AG10803 (cell line): ENCODE measurements at regions not wholly inside any gene's neighbourhood (a gene's known extent, or its start where the extent isn't known, plus 50 kb on each side); places are given as distances from the start of the nearest gene placed in this dataset.

Source experiments
- DNase-seq: peaks from one replicate; pipeline ENCODE4 v3.0.0; 2010; ENCODE audit warnings: low read depth
- H3K4me3 ChIP-seq: 2 replicates; pipeline ENCODE4 v1.5.1; 2011; ENCODE audit warnings: mild to moderate bottlenecking, low read length, control low read depth
- TF ChIP-seq, protein P1 (sequence below): conservative IDR thresholded peaks from 2 replicates; pipeline ENCODE4 v1.5.1; 2011; ENCODE audit warnings: mild to moderate bottlenecking, low read length, control low read depth, inconsistent platforms

DNA sequence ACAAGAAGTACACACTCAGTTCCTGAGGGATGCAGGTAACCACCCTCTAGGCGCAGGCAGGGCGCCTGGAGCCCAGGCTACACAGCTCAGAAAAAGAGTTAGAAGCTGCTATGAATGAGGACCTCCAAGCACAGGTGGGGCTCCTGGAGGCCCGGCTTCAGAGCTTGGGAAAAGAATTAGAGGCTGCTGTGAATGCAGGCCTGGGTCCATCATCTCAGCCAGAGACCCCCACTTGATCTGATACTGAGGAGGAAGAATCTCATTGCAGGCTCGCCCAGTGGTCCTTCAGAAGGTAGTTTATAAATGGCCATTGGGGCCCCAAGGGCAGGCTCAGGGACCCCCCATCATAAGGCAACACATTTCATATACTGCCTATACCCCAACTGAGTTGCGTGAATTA lies 556.4 kb downstream of the SLC6A15 start:
- H3K4me3 ChIP-seq, result no peak overlapping the region
- DNase-seq, result no peak
- TF ChIP-seq, protein P1, sequence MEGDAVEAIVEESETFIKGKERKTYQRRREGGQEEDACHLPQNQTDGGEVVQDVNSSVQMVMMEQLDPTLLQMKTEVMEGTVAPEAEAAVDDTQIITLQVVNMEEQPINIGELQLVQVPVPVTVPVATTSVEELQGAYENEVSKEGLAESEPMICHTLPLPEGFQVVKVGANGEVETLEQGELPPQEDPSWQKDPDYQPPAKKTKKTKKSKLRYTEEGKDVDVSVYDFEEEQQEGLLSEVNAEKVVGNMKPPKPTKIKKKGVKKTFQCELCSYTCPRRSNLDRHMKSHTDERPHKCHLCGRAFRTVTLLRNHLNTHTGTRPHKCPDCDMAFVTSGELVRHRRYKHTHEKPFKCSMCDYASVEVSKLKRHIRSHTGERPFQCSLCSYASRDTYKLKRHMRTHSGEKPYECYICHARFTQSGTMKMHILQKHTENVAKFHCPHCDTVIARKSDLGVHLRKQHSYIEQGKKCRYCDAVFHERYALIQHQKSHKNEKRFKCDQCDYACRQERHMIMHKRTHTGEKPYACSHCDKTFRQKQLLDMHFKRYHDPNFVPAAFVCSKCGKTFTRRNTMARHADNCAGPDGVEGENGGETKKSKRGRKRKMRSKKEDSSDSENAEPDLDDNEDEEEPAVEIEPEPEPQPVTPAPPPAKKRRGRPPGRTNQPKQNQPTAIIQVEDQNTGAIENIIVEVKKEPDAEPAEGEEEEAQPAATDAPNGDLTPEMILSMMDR, result no peak

DNA sequence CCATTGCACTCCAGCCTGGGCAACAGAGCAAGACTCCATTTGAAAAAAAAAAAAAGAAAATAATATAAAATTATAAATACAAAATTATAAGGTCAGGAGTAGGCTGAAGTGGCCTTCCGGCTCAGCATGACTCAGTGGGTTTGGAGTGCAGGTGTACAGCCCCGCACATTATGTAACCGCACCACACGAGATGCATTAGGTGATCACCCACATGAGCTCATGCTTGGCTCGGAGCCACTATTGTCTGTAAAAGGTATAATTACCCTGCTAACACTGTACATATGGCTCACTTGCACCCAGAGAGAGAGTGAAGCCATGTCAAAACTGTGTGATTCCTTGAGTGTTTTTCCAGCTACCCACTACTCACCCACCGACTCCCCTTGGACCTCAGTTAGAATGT lies 557.0 kb downstream of the SLC6A15 start:
- TF ChIP-seq, protein P1, result no peak
- DNase-seq, result no peak
- H3K4me3 ChIP-seq, result no peak overlapping the region

DNA sequence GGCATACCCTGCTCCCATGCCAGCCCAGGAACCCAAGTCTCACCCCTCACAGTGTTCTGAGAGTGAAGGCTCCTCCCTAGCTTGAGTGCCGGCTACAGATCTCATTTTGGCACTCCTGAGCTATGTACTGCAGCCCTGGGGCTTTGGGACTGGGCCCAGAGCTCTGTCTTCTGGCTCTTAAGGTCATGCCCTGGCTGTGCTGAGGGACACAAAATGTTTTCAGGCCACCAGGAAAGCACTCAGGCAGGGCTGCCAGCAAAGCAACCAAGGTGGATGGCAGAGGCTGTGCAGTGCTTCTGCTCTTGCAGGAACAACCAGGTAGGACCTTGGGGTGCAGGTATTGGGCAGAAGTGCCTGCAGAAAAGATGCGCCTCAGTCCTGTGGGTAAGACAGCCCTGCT lies 564.0 kb downstream of the SLC6A15 start:
- TF ChIP-seq, protein P1, result no peak
- H3K4me3 ChIP-seq, result no peak overlapping the region
- no peak for DNase-seq

DNA sequence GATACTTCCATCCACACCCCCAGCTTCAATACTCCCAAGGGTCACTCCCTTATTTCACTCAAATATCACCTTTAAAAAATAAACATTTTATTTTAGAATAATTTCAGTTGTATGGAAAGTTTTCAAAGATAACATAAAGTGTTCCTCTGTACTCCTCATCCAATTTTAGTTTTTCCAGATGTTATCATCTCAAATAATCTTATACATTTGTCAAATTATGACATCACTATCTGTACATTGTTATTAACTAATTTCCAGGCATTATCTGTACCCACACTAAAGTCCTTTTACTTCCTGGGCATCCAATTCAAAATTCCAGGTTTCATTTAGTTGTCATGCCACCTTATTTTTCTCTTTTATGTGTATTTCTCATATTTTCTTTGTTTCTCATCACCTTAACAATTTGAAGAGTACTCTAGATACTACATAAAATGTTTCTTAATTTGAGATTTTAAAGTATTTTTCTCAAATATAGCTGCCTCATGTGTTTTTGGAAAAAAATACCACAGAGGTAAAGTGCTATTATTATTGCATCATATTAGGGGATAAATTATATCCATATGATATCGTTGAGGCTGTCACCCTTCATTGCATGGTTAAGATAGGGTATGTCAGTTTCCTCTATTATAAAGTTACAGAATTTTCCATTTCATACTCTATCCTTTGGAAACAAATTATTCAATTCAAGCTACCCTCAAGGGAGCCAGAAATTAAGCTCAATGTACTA lies 571.0 kb downstream of the SLC6A15 start:
- no peak for DNase-seq
- no peak overlapping the region for H3K4me3 ChIP-seq
- TF ChIP-seq, protein P1, result no peak

DNA sequence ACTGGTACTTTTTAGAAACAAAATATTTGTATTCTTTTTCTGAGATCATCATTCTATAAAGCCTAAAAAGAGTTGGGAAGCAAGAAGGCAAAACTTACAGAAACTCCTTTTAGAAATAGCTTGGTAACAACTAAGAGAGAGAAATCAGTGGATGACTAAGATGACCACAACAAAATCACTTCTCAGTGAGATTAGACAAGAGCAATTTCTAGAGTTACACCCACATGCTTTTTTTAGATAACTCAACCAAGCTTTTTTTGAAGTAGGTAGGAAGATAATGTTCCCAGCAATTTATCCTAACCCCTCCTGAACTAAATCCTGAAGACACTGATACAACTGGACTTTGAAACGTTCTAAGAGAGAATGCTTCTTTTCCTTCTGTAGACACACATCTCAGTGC lies 576.4 kb downstream of the SLC6A15 start:
- H3K4me3 ChIP-seq, result no peak overlapping the region
- no peak for DNase-seq
- TF ChIP-seq, protein P1, result no peak

DNA sequence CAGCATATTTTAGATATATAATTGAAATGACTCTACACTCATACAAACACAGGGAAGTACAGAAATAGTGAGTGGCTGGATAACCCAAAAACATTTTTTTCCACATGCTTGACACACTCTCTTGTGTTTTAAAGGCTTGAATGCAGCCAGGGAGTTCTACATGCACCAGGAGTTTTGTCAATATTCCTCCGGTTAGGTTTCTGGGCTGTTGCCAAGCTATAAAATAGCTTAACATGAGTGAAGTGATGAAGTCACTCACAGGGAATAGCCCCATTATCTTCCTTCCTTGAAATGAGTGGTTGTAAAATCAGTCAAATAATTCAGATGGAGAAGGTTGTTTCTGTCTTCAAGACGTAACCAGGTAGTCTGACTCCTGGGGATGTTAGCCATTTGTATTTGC lies 582.7 kb downstream of the SLC6A15 start:
- H3K4me3 ChIP-seq, result no peak overlapping the region
- DNase-seq, result no peak
- TF ChIP-seq, protein P1, result no peak

DNA sequence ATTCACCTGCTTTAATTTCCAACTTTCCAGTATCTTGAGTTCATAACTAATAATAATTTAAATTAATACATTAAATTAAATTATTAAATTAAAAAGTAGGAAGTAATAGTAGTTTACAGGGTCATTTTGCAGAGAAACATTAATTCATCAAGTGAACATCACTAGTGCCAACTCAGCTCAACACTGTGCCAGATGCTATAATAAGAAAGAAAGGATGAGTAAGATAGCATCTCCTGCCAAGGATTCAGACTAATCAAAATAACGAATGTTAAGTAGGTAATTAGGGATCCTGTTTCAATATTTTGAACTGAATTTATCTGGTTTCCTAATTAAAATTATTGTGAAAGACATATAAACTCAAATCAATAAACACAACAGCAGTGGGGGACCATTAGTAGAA lies 596.7 kb downstream of the SLC6A15 start:
- DNase-seq, result no peak
- TF ChIP-seq, protein P1, result no peak
- H3K4me3 ChIP-seq, result no peak overlapping the region
